ENCODE measurements at regions not wholly inside any gene's neighbourhood (a gene's known extent, or its start where the extent isn't known, plus 50 kb on each side); places are given as distances from the start of the nearest gene placed in this dataset.

- no peak for DNase-seq (ENCODE audit: low read depth in 3 of 3)
These were observed 587.7 kb upstream of the GRAMD2B start for GRCh38 chr5:125835293-125836172.

- DNase-seq (ENCODE audit: low read depth in 3 of 3) = no peak
These were observed 587.0 kb upstream of the GRAMD2B start for GRCh38 chr5:125836256-125836655.

- no peak for DNase-seq (ENCODE audit: low read depth in 3 of 3)
These were observed 585.3 kb upstream of the GRAMD2B start for GRCh38 chr5:125837866-125838265.

- no peak for DNase-seq (ENCODE audit: low read depth in 3 of 3)
These were observed 575.6 kb upstream of the GRAMD2B start for GRCh38 chr5:125847561-125847960.

- DNase-seq (ENCODE audit: low read depth in 3 of 3) = no peak
These were observed 574.5 kb upstream of the GRAMD2B start for GRCh38 chr5:125848751-125849150.

GRCh38 chr5:125856949-125857348 lies 566.3 kb upstream of the GRAMD2B start:
- DNase-seq (ENCODE audit: low read depth in 3 of 3) = no peak

GRCh38 chr5:125863579-125863978 lies 559.6 kb upstream of the GRAMD2B start:
- no peak for DNase-seq (ENCODE audit: low read depth in 3 of 3)

GRCh38 chr5:125865166-125865815 lies 557.9 kb upstream of the GRAMD2B start:
- no peak for DNase-seq (ENCODE audit: low read depth in 3 of 3)

GRCh38 chr5:125868036-125868435 lies 555.2 kb upstream of the GRAMD2B start:
- DNase-seq (ENCODE audit: low read depth in 3 of 3) = no peak

GRCh38 chr5:125870256-125870655 lies 553.0 kb upstream of the GRAMD2B start:
- no peak for DNase-seq (ENCODE audit: low read depth in 3 of 3)

- DNase-seq (ENCODE audit: low read depth in 3 of 3) = no peak
These were observed 549.2 kb upstream of the GRAMD2B start for GRCh38 chr5:125874057-125874456.

- DNase-seq (ENCODE audit: low read depth in 3 of 3) = no peak
These were observed 548.5 kb upstream of the GRAMD2B start for GRCh38 chr5:125874717-125875116.

- DNase-seq (ENCODE audit: low read depth in 3 of 3) = no peak
These were observed 546.0 kb upstream of the GRAMD2B start for GRCh38 chr5:125877248-125877647.

- DNase-seq (ENCODE audit: low read depth in 3 of 3) = no peak
These were observed 541.1 kb upstream of the GRAMD2B start for GRCh38 chr5:125882061-125882460.

GRCh38 chr5:125883223-125883622 lies 540.0 kb upstream of the GRAMD2B start:
- no peak for DNase-seq (ENCODE audit: low read depth in 3 of 3)

GRCh38 chr5:125888358-125888757 lies 534.9 kb upstream of the GRAMD2B start:
- no peak for DNase-seq (ENCODE audit: low read depth in 3 of 3)

- DNase-seq (ENCODE audit: low read depth in 3 of 3) = no peak
These were observed 532.7 kb upstream of the GRAMD2B start for GRCh38 chr5:125890511-125890931.

GRCh38 chr5:125891061-125891725 lies 532.0 kb upstream of the GRAMD2B start:
- no peak for DNase-seq (ENCODE audit: low read depth in 3 of 3)

- DNase-seq (ENCODE audit: low read depth in 3 of 3) = no peak
These were observed 528.8 kb upstream of the GRAMD2B start for GRCh38 chr5:125894383-125894782.

- DNase-seq (ENCODE audit: low read depth in 3 of 3) = no peak
These were observed 526.8 kb upstream of the GRAMD2B start for GRCh38 chr5:125896368-125896767.

GRCh38 chr5:125897089-125897488 lies 526.1 kb upstream of the GRAMD2B start:
- DNase-seq (ENCODE audit: low read depth in 3 of 3) = no peak

GRCh38 chr5:125898851-125899405 lies 524.3 kb upstream of the GRAMD2B start:
- DNase-seq (ENCODE audit: low read depth in 3 of 3) = no peak

All from stimulated activated CD4-positive, alpha-beta T cell treated with anti-CD3 and anti-CD28 coated beads, TNF-alpha, amount 100 ng/mL, for 24 hours (primary cell).